HG03521 (cell line): ENCODE measurements at regions not wholly inside any gene's neighbourhood (a gene's known extent, or its start where the extent isn't known, plus 50 kb on each side); places are given as distances from the start of the nearest gene placed in this dataset.
"Not testable (repeated sequence)": the region's sequence is repeated elsewhere in the genome, so short reads cannot be mapped to it uniquely, and the experiment has no call there.

Source experiments
- ATAC-seq: cut with Tn5 transposase; IDR thresholded peaks from one replicate; pipeline ENCODE4 v1.9.1; 2021; ENCODE audit warnings: mild to moderate bottlenecking, moderate library complexity; ENCODE audit not compliant: unreplicated experiment

- not testable (repeated sequence) for ATAC-seq
Measured at GRCh38 chr4:73671348-73671747, 51.1 kb upstream of the RASSF6 start.

DNA sequence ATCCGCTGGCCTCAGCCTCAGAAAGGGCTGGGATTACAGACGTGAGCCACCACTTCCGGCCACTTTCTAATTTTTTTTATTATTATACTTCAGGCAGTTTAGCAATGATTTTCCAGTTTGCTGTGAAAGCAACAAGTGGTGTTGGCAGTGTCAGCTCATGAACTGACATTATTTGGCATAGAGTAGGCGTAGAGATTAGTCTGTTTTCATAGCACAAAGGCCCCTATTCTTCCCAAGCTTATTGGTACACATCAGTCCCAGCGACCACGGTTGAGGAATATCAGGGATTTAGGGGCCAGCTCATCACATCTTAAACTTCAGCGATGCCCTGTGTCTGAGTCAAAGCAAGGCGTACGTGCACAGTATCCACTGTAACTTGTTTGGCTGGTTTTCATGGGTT lies 53.0 kb upstream of the RASSF6 start:
- ATAC-seq, result no peak

- ATAC-seq, result no peak
Measured at GRCh38 chr4:73674451-73674919, 54.2 kb upstream of the RASSF6 start.

GRCh38 chr4:73675623-73676022 lies 55.4 kb upstream of the RASSF6 start:
- ATAC-seq, result no peak

GRCh38 chr4:73676136-73676535 lies 55.9 kb upstream of the RASSF6 start:
- no peak for ATAC-seq

- ATAC-seq, result peak; percentile 68
Measured at GRCh38 chr4:73676861-73677323, 56.7 kb upstream of the RASSF6 start.

DNA sequence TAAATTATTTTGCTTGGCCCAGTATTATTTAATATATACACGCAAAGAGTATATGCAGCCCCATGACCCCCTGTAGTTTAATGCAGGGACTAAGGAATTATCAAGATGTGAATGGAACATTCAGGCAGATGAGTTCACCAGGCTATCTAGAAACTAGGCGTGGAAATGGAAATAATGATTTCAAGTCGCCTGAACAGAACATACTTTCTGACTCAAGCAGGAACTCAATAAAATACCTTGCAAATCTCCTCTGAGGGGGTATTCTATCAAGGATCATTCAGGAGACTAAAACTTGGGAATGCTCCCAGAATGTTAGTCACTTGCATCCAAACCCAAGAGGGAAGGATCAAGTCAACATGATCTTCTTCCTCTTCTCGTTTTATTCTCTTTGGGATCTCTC lies 59.6 kb upstream of the RASSF6 start:
- no peak for ATAC-seq

DNA sequence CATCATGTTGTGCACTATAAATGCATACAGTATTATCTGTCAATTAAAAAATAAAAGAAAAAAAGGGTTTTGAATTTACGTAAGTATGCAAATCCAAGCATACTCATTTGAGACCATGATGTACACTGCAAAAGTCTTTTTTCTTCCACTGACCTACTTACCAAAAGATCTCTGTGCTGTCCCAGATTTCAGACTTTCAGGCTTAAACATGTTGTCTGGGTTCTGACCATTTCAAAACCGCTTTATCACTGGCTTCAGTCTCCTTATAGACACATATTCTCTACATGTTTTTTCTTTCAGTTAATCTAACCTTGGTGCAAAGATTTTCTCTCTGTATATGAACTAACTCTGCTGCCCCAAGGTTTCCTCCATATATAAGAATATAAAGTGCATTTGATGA lies 58.6 kb upstream of the CXCL8 start:
- no peak for ATAC-seq

DNA sequence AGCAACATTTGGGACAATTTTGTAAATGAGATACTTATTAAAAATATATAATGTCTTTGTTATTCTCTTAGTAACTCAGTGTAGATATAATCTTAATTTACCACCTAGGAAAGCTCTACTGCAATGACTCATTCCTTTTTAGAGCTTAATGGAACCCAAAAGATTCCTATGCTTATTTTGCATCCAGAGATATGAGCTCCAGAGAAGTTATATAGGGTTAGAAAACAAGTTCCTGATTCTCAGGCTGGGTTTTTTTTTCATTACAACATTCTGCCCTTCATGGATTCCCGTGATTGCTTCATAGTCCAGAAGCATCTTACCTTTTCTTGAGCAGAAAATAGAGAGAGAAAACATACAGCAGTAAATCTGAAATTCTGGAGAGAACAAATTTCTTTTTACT lies 57.9 kb upstream of the CXCL8 start:
- ATAC-seq, result no peak

- no peak for ATAC-seq
Measured at GRCh38 chr4:73683033-73683432, 57.3 kb upstream of the CXCL8 start.

- no peak for ATAC-seq
Measured at GRCh38 chr4:73683456-73683855, 56.9 kb upstream of the CXCL8 start.

GRCh38 chr4:73684097-73684496 lies 56.3 kb upstream of the CXCL8 start:
- ATAC-seq, result no peak

DNA sequence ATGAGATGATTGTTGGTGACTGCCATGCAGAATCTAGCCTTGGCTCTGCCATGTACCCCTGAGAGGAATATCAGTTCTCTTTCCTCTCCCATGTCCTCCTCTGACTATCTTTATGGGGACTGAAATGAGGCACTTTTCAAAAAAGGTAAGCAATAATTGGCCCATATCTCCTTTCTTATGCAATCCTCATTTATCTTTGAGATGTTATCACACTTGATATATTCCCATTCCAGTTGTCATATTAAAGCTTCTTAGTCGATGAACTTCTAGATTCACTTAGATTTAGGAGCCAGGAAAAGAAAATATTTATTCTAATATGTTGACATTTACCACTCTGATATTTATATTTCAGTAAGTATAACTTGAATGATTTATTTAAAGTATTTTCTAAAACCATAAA lies 55.3 kb upstream of the CXCL8 start:
- ATAC-seq, result no peak

DNA sequence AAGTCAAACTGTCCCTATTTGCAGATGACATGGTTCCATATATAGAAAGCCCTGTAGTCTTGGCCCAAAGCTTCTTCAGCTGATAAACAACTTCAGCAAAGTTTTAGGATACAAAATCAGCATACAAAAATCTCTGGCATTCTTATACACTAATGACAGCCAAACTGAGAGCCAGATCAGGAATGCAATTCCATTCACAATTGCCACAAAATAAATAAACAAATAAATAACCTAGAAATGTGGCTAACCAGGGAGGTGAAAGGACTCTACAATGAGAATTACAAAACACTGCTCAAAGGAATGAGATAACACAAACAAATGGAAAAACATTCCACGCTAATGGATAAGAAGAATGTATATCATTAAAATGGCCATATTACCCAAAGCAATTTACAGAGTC lies 52.9 kb upstream of the CXCL8 start:
- ATAC-seq, result no peak

DNA sequence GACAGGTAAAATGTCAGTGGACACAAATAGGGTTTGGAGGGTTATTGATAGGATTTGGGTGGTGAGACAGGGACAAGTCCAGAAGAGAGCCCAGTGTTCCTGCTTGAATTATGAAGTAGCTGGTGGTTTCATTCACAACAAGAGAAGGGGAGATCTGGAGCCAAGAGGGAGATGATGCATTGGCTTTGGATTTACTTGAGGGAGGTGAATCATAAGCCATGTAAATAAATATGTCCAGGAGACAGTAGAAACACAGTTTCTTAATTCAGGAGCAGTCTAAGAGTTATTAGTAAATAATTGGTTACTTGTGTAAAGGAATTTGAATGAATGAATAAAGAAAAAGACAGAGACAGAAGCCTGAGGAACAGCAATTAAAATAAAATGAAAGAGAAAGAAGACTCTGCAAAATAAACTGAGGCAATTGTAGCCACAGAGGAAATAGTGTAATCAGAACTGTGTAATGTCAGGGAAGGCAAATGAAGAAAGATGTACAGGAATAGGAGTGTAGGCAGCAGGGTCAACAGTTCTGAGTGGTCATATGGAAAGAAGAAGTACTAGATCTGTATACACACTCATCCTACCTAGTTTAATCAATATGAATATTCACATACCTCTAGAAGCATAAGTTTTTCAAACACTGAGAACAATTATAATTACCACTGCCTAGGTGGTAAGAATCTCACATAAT lies 50.2 kb upstream of the CXCL8 start:
- ATAC-seq, result no peak
